Gastrocnemius medialis (tissue), 4 donors: ENCODE measurements at regions not wholly inside any gene's neighbourhood (a gene's known extent, or its start where the extent isn't known, plus 50 kb on each side); places are given as distances from the start of the nearest gene placed in this dataset.

Source experiments
- ATAC-seq, 2 donors: fragments of 150-250 bp; one replicate each; pipeline ENCODE4 v1.9.1; 2016
- DNase-seq, 2 donors: peaks; one replicate each; pipeline ENCODE4 v3.0.0-alpha.2; 2019
- H3K27ac ChIP-seq, 4 donors: fragments of 200-600 bp; sonication (generic); 1 replicate in 1 of 4; 2 replicates in 3 of 4; pipeline ENCODE4 v1.5.1; 2016 to 2018; ENCODE audit warnings: mild to moderate bottlenecking in 2 of 4, moderate library complexity in 1 of 4
- H3K27me3 ChIP-seq, 3 donors: fragments of 200-600 bp; sonication (generic) in 2 of 3; 1 replicate in 1 of 3; 2 replicates in 2 of 3; pipeline versions ENCODE4 v1.5.1 to v1.6.0; 2016 to 2019; ENCODE audit warnings: mild to moderate bottlenecking in 1 of 3, moderate library complexity in 1 of 3
- H3K36me3 ChIP-seq, 2 donors: fragments of 200-600 bp; sonication (generic) in 1 of 2; one replicate each; pipeline ENCODE4 v1.5.1; 2017 to 2018
- H3K4me1 ChIP-seq, 2 donors: fragments of 200-600 bp; sonication (generic) in 1 of 2; one replicate each; pipeline ENCODE4 v1.5.1; 2016 to 2017; ENCODE audit warnings: mild to moderate bottlenecking in 2 of 2
- H3K4me3 ChIP-seq, 4 donors: fragments of 200-600 bp; sonication (generic) in 3 of 4; 1 replicate in 1 of 4; 2 replicates in 3 of 4; pipeline ENCODE4 v1.5.1; 2016 to 2019; ENCODE audit warnings: mild to moderate bottlenecking in 2 of 4
- H3K9me3 ChIP-seq, 3 donors: fragments of 200-600 bp; sonication (generic) in 2 of 3; 1 replicate in 1 of 3; 2 replicates in 2 of 3; pipeline ENCODE4 v1.5.1; 2016 to 2019
- CTCF ChIP-seq, 5 experiments: fragments of 450-650 bp in 3 of 5; fragments of 200-600 bp in 2 of 5; sonication (generic) in 2 of 5; IDR thresholded peaks in 4 of 5; conservative IDR thresholded peaks in 1 of 5; 1 replicate in 4 of 5; 2 replicates in 1 of 5; pipeline ENCODE4 v1.5.1; 2016 to 2019; ENCODE audit warnings: antibody characterized with exemption in 5 of 5, mild to moderate bottlenecking in 3 of 5, moderate library complexity in 3 of 5
- POLR2A ChIP-seq, 2 donors: fragments of 450-650 bp; IDR thresholded peaks; one replicate each; pipeline ENCODE4 v1.6.1; 2017; ENCODE audit warnings: antibody characterized with exemption in 2 of 2, mild to moderate bottlenecking in 2 of 2, moderate library complexity in 2 of 2
- in situ Hi-C, 4 donors: fragments of 200-750 bp; cut with MboI; loops; one replicate each; pipeline versions ENCODE4 v1.15.0 to v1.8.0; 2017; ENCODE audit warnings: low sequenced_read_pairs in 4 of 4
- intact Hi-C: fragments of 100-400 bp; cut with DNase I; formaldehyde crosslinking; loops from one replicate; pipeline ENCODE4 v1.15.1; 2023; ENCODE audit warnings: low total_unique reads

DNA sequence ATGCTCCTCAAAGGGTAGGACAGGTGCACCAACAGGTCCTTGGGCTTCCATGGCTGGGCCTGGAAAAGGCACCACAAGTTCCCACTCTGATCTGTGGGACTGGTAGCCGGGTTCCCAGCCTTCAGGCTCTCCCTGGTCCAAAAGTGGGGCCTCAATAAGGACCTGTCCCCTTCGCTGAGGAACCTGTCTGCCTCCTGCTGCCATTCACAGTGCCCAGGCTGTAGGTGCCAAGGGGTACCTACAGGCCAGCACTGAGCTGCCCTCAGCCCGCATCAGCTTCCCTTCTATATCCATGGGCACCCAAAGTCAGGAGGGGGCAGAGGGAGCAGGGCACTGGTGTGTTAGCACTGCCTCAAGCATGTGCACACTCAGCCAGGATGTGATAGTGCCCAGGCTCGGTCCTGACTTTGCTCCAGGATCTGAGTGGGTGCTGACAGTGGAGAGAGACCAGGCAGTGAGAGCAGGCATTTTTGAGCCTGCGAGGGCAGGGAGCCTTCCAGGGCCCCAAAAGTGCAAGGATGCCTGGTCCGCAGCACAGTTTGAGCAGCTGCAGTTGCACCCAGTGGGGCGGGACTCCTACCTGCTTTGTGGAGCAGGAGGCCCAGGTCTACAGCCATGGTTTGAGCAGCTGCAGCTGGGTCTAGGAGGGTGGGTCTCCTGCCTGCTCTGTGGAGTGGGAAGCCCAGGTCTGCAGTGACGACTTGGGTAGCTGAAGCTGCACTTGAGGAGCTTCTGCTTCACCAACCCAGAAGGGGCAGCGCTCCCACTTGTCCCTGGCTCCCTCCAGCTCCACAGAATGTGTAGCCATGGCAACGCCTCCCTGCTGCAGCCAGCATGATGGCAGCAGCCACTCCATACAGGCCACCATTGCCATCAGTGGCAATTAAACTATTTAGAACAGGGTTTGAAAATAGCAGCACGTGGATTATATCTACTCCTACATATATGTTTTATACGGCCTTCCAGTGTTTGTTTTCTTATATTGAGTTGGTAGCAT lies 376.4 kb downstream of the KCTD8 start:
- H3K27me3 ChIP-seq: no peaks in the 10 kb centered on the region
- H3K36me3 ChIP-seq: no peaks in the 10 kb centered on the region
- no peak overlapping the region for H3K4me3 ChIP-seq
- no peak overlapping the region for H3K27ac ChIP-seq
- TF ChIP-seq POLR2A (IDR thresholded peaks at IDR 0.05) (no peak), CTCF (IDR thresholded peaks at IDR 0.05 in 4 of 5, conservative IDR thresholded peaks at IDR 0.05 in 1 of 5) (no peak)
- ATAC-seq: no peak
- no peak for DNase-seq
- no peaks in the 10 kb centered on the region for H3K4me1 ChIP-seq
- intact Hi-C loops: no loop called here
- in situ Hi-C loops: no loop called here
- no peaks in the 10 kb centered on the region for H3K9me3 ChIP-seq

DNA sequence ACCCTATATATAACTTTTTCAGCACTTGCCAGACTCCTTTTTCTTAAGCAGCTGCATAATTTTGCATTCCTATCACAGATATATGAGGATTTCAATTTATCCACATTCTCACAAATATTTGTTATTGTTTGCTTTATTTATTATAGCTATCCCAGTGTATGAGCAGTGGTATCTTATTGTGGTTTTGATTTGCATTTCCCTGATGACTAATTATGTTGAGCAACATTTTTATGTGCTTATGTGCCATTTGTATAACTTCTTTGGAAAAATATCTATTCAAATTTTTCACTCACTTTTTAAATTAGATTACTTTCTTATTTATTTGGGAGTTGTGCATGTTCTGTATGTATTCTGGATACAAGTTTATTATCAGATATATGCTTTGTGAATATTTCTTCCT lies 361.9 kb downstream of the KCTD8 start:
- no peak for ATAC-seq
- TF ChIP-seq CTCF (IDR thresholded peaks at IDR 0.05 in 4 of 5, conservative IDR thresholded peaks at IDR 0.05 in 1 of 5) (no peak), POLR2A (IDR thresholded peaks at IDR 0.05) (no peak)
- H3K27ac ChIP-seq: no peak overlapping the region
- no peaks in the 10 kb centered on the region for H3K27me3 ChIP-seq
- intact Hi-C loops (no loop called here), in situ Hi-C loops (no loop called here)
- H3K9me3 ChIP-seq: no peaks in the 10 kb centered on the region
- H3K4me1 ChIP-seq: no peaks in the 10 kb centered on the region
- no peaks in the 10 kb centered on the region for H3K36me3 ChIP-seq
- DNase-seq: no peak
- no peak overlapping the region for H3K4me3 ChIP-seq

GRCh38 chr4:44093390-44093789 lies 355.2 kb downstream of the KCTD8 start:
- in situ Hi-C loops: no loop called here
- intact Hi-C loops: no loop called here
- Histone ChIP-seq H3K27ac (no peak overlapping the region), H3K4me3 (no peak overlapping the region), H3K36me3 (no peaks in the 10 kb centered on the region), H3K27me3 (no peaks in the 10 kb centered on the region), H3K4me1 (no peaks in the 10 kb centered on the region), H3K9me3 (no peaks in the 10 kb centered on the region)
- ATAC-seq (no peak), DNase-seq (no peak)
- TF ChIP-seq POLR2A (IDR thresholded peaks at IDR 0.05) (no peak), CTCF (IDR thresholded peaks at IDR 0.05 in 4 of 5, conservative IDR thresholded peaks at IDR 0.05 in 1 of 5) (no peak)

GRCh38 chr4:44098973-44099372 lies 349.6 kb downstream of the KCTD8 start:
- Histone ChIP-seq H3K9me3 (no peaks in the 10 kb centered on the region), H3K4me3 (no peak overlapping the region), H3K4me1 (no peaks in the 10 kb centered on the region), H3K27me3 (no peaks in the 10 kb centered on the region), H3K36me3 (no peaks in the 10 kb centered on the region), H3K27ac (no peak overlapping the region)
- no peak for DNase-seq
- ATAC-seq: no peak
- TF ChIP-seq POLR2A (IDR thresholded peaks at IDR 0.05): no peak
- intact Hi-C loops (no loop called here), in situ Hi-C loops (no loop called here)

GRCh38 chr4:44100456-44100855 lies 348.2 kb downstream of the KCTD8 start:
- intact Hi-C loops: no loop called here
- TF ChIP-seq POLR2A (IDR thresholded peaks at IDR 0.05): no peak
- no peak for TF ChIP-seq CTCF (IDR thresholded peaks at IDR 0.05 in 4 of 5, conservative IDR thresholded peaks at IDR 0.05 in 1 of 5)
- Histone ChIP-seq H3K27me3 (no peaks in the 10 kb centered on the region), H3K4me1 (no peaks in the 10 kb centered on the region), H3K4me3 (no peak overlapping the region), H3K36me3 (no peaks in the 10 kb centered on the region), H3K9me3 (no peaks in the 10 kb centered on the region), H3K27ac (no peak overlapping the region)
- in situ Hi-C loops: no loop called here
- no peak for DNase-seq
- ATAC-seq: no peak
